SK-N-SH treated with all-trans-retinoic acid at 6 μM for 48 hours (cell line): ENCODE measurements at regions not wholly inside any gene's neighbourhood (a gene's known extent, or its start where the extent isn't known, plus 50 kb on each side); places are given as distances from the start of the nearest gene placed in this dataset.
A peak's percentile ranks its signal among the peaks of the same experiment; 100 is the strongest.

Experiments used
- ATAC-seq: fragments of 200-7000 bp; cut with Tn5 transposase; 3 replicates; pipeline ENCODE4 v1.9.1; 2020; ENCODE audit warnings: mild to moderate bottlenecking, moderate library complexity
- ARNTL ChIP-seq: fragments of 450-650 bp; formaldehyde crosslinking; IDR thresholded peaks from 2 replicates; pipeline ENCODE4 v1.5.0; 2020; ENCODE audit warnings: low read depth, mild to moderate bottlenecking, moderate library complexity, borderline replicate concordance
- BACH2 ChIP-seq: fragments of 250-450 bp; sonication (Bioruptor Pico); IDR thresholded peaks from 2 replicates; pipeline ENCODE4 v1.9.0; 2021; ENCODE audit warnings: mild to moderate bottlenecking, borderline replicate concordance
- CREB5 ChIP-seq: fragments of 250-450 bp; sonication (Bioruptor Pico); IDR thresholded peaks from 2 replicates; pipeline ENCODE4 v1.5.1; 2020; ENCODE audit warnings: low read depth, mild to moderate bottlenecking, moderate library complexity
- CSDC2 ChIP-seq: fragments of 250-450 bp; sonication (Bioruptor Pico); IDR thresholded peaks from 2 replicates; pipeline ENCODE4 v1.5.0; 2020; ENCODE audit warnings: mild to moderate bottlenecking, moderate library complexity
- CSRNP3 ChIP-seq: fragments of 250-450 bp; sonication (Bioruptor Pico); IDR thresholded peaks from 2 replicates; pipeline ENCODE4 v1.5.1; 2021; ENCODE audit warnings: mild to moderate bottlenecking, moderate library complexity
- ESRRG ChIP-seq: fragments of 250-450 bp; sonication (Bioruptor Pico); IDR thresholded peaks from 2 replicates; pipeline ENCODE4 v1.6.1; 2021; ENCODE audit warnings: mild to moderate bottlenecking
- GLIS3 ChIP-seq: fragments of 250-450 bp; sonication (Bioruptor Pico); IDR thresholded peaks from 2 replicates; pipeline ENCODE4 v1.5.0; 2020; ENCODE audit warnings: mild to moderate bottlenecking, moderate library complexity
- ISL1 ChIP-seq: fragments of 250-450 bp; sonication (Bioruptor Pico); IDR thresholded peaks from 2 replicates; pipeline ENCODE4 v2.1.2; 2022; ENCODE audit warnings: mild to moderate bottlenecking, moderate library complexity
- OSR1 ChIP-seq: fragments of 250-450 bp; sonication (Bioruptor Pico); IDR thresholded peaks from 2 replicates; pipeline ENCODE4 v1.8.0; 2022; ENCODE audit warnings: moderate library complexity, mild to moderate bottlenecking, inconsistent platforms
- PATZ1 ChIP-seq: fragments of 250-450 bp; sonication (Bioruptor Pico); IDR thresholded peaks from 2 replicates; pipeline ENCODE4 v1.8.0; 2020; ENCODE audit warnings: mild to moderate bottlenecking, moderate library complexity, borderline replicate concordance
- POU6F1 ChIP-seq: fragments of 250-450 bp; sonication (Bioruptor Pico); IDR thresholded peaks from 2 replicates; pipeline ENCODE4 v1.8.0; 2021; ENCODE audit warnings: low read depth, mild to moderate bottlenecking, moderate library complexity, borderline replicate concordance
- PPARA ChIP-seq: fragments of 250-450 bp; sonication (Bioruptor Pico); IDR thresholded peaks from 2 replicates; pipeline ENCODE4 v1.5.0; 2020; ENCODE audit warnings: mild to moderate bottlenecking, borderline replicate concordance
- RARB ChIP-seq: fragments of 250-450 bp; sonication (Bioruptor Pico); IDR thresholded peaks from 2 replicates; pipeline ENCODE4 v1.8.0; 2021; ENCODE audit warnings: mild to moderate bottlenecking, moderate library complexity
- SNAI2 ChIP-seq: fragments of 250-450 bp; sonication (Bioruptor Pico); IDR thresholded peaks from 2 replicates; pipeline ENCODE4 v1.5.0; 2020; ENCODE audit warnings: mild to moderate bottlenecking, moderate library complexity
- TCF4 ChIP-seq: fragments of 250-450 bp; sonication (Bioruptor Pico); IDR thresholded peaks from 2 replicates; pipeline ENCODE4 v1.8.0; 2021; ENCODE audit warnings: mild to moderate bottlenecking, moderate library complexity, borderline replicate concordance
- TOX ChIP-seq: fragments of 250-450 bp; sonication (Bioruptor Pico); IDR thresholded peaks from 2 replicates; pipeline ENCODE4 v1.8.0; 2021; ENCODE audit warnings: mild to moderate bottlenecking, moderate library complexity, borderline replicate concordance
- TSHZ2 ChIP-seq: fragments of 250-450 bp; sonication (Bioruptor Pico); IDR thresholded peaks from 2 replicates; pipeline ENCODE4 v1.5.0; 2020; ENCODE audit warnings: mild to moderate bottlenecking, moderate library complexity
- ZC3H10 ChIP-seq: fragments of 250-450 bp; sonication (Bioruptor Pico); IDR thresholded peaks from 2 replicates; pipeline ENCODE4 v1.5.1; 2021; ENCODE audit warnings: mild to moderate bottlenecking, moderate library complexity
- ZFP3 ChIP-seq: fragments of 250-450 bp; sonication (Bioruptor Pico); IDR thresholded peaks from 2 replicates; pipeline ENCODE4 v1.5.0; 2020; ENCODE audit warnings: mild to moderate bottlenecking, moderate library complexity
- ZFP30 ChIP-seq: fragments of 450-650 bp; formaldehyde crosslinking; IDR thresholded peaks from 2 replicates; pipeline ENCODE4 v1.5.0; 2022; ENCODE audit warnings: mild to moderate bottlenecking, moderate library complexity
- ZNF565 ChIP-seq: fragments of 450-650 bp; formaldehyde crosslinking; conservative IDR thresholded peaks from 2 replicates; pipeline ENCODE4 v1.5.0; 2020; ENCODE audit warnings: low read depth, mild to moderate bottlenecking, moderate library complexity
- ZNF70 ChIP-seq: fragments of 450-650 bp; formaldehyde crosslinking; IDR thresholded peaks from 2 replicates; pipeline ENCODE4 v1.5.0; 2020; ENCODE audit warnings: mild to moderate bottlenecking, moderate library complexity
- ZNF8 ChIP-seq: fragments of 450-650 bp; formaldehyde crosslinking; IDR thresholded peaks from 2 replicates; pipeline ENCODE4 v1.5.0; 2020; ENCODE audit warnings: mild to moderate bottlenecking, moderate library complexity

- no peak for ATAC-seq
- TF ChIP-seq CSDC2 (CRISPR knock-in tag), result no peak
- no peak for TF ChIP-seq ARNTL (CRISPR knock-in tag)
- no peak for TF ChIP-seq RARB
- TF ChIP-seq TOX (CRISPR knock-in tag), result no peak
- TF ChIP-seq ZNF70 (CRISPR knock-in tag), result no peak
- TF ChIP-seq ZNF565 (CRISPR knock-in tag), result no peak
- no peak for TF ChIP-seq ISL1 (CRISPR knock-in tag)
- no peak for TF ChIP-seq BACH2
Measured at GRCh38 chr13:76759877-76760276, 126.3 kb downstream of the KCTD12 start.

GRCh38 chr13:76758738-76759137 is 127.5 kb downstream of the KCTD12 start:
- peak; percentile 27 for ATAC-seq
- TF ChIP-seq GLIS3 (no peak), BACH2 (no peak)

GRCh38 chr13:76758257-76758656 is 127.9 kb downstream of the KCTD12 start:
- ATAC-seq, result peak; percentile 80
- no peak; the same call in 1 of the 2 replicates for TF ChIP-seq POU6F1 (CRISPR knock-in tag)
- no peak for TF ChIP-seq CREB5 (CRISPR knock-in tag)
- no peak; the same call in 1 of the 2 replicates for TF ChIP-seq ZFP30 (CRISPR knock-in tag)
- TF ChIP-seq CSRNP3 (CRISPR knock-in tag), result peak; percentile 73; the same call in 1 of the 2 replicates
- no peak for TF ChIP-seq RARB
- no peak for TF ChIP-seq GLIS3
- TF ChIP-seq PATZ1 (CRISPR knock-in tag), result no peak
- TF ChIP-seq ISL1 (CRISPR knock-in tag), result peak; percentile 80
- peak; percentile 91 for TF ChIP-seq TCF4 (CRISPR knock-in tag)
- TF ChIP-seq ZFP3, result no peak
- TF ChIP-seq ARNTL (CRISPR knock-in tag), result no peak
- peak; percentile 52; the same call in 1 of the 2 replicates for TF ChIP-seq ZNF70 (CRISPR knock-in tag)
- no peak for TF ChIP-seq PPARA (CRISPR knock-in tag)
- no peak for TF ChIP-seq ZC3H10
- TF ChIP-seq CSDC2 (CRISPR knock-in tag), result no peak
- TF ChIP-seq SNAI2 (CRISPR knock-in tag), result no peak
- no peak for TF ChIP-seq TOX (CRISPR knock-in tag)
- TF ChIP-seq ZNF565 (CRISPR knock-in tag), result no peak
- no peak for TF ChIP-seq OSR1 (CRISPR knock-in tag)
- 0 out of 2 replicates have a peak, but pooled peaks have one; percentile 15 for TF ChIP-seq ESRRG (CRISPR knock-in tag)
- no peak for TF ChIP-seq ZNF8 (CRISPR knock-in tag)
- peak; percentile 94 for TF ChIP-seq TSHZ2 (CRISPR knock-in tag)
